Embryonic facial prominence (tissue), 1 donor: ENCODE measurements at regions not wholly inside any gene's neighbourhood (a gene's known extent, or its start where the extent isn't known, plus 50 kb on each side); places are given as distances from the start of the nearest gene placed in this dataset.
"Not testable (repeated sequence)": the region's sequence is repeated elsewhere in the genome, so short reads cannot be mapped to it uniquely, and the experiment has no call there.

ENCODE experiments used
- DNase-seq: peaks from one replicate; pipeline ENCODE4 v3.0.0-alpha.2; 2016; ENCODE audit errors: extremely low spot score

DNA sequence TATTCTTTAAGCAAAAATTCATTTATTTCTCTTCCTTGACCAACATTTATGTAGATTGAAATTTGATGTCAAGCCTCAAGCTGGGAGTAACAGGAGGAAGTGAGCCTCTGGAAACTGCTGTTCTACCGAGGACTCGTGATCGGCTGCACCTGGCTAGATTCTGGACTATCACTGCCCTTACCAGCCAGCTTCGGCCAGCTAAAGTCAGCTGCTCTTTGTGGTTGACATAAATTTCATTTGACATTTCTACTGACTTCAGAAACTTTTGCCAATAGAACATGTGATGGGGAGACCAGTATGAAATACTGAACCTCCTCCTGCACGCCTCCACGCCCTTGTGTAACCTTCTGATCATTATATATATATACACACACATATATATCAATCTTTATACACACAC, 74.2 kb upstream of the RGPD5 start:
- DNase-seq, result no peak

DNA sequence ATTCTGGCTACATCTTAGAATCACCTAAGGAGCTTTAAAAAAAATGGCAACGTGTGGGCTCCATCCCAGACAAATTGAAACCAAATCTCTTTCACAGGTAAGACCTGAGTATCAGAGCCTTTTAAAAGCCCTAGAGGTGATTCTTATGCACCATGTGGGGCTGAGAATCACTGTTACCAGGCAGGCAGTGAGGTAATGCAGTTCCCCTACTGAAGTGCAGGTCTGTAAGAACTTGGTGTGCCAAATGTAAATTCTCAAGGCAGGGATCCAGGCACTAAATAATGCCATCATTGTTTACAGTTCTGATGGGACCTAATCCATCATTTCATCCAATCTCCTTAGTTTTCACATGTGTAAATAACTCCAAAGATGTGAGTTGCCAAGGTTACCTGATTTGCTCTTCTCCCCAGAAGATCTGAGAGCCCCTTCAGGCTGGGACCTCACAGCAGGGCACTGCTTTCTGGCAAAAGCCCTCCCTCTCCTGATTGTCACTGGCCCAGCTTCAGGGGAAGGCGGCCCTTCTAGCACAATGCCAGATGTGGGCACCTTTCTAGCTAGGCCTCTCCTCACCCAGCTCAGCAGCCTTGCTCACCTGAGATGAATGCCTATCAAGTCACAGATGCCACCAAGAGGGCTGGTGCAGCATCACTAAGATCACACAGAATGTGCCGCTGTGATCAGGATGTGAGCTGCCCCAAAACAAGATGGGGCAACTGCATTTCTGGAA, 73.6 kb upstream of the RGPD5 start:
- DNase-seq, result no peak

DNA sequence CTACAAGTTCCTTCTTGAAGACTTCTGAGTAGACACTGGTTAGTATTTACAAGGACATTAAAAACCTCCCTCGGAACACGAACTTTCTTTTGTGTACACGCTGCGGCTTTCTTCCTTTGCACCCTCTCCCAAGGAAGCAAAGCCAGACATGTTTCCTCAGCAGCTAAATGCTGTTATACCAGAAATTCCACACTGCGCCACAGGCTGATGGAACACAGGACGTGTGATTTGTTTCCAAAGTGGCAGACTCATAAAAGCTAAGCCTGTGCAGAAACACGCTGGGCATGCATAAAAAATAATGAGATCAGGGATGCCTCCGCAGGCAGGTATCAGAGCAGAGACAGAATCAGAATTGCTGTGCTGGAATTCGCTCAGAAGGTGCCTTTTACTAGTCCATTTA, 73.0 kb upstream of the RGPD5 start:
- DNase-seq, result peak; percentile 26

DNA sequence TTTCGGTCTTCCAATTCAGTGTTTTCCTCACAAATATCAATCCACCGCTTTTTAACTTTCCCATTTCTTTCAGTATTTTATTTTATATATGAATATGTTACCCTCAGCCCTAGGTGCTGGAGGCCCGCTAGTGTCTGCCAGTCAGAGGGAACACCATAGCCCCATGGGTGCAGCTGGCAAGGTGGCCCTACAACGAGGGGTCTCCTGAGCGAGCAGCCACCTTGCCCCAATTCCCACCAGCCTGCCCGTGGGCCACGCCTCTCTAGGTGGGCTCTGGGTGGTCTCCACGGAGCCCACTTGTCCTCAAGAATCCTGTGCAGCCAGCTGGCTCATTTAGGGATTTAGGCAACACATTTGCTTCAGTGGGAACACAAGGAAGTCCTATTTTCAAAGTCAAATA, 72.5 kb upstream of the RGPD5 start:
- DNase-seq, result no peak

DNA sequence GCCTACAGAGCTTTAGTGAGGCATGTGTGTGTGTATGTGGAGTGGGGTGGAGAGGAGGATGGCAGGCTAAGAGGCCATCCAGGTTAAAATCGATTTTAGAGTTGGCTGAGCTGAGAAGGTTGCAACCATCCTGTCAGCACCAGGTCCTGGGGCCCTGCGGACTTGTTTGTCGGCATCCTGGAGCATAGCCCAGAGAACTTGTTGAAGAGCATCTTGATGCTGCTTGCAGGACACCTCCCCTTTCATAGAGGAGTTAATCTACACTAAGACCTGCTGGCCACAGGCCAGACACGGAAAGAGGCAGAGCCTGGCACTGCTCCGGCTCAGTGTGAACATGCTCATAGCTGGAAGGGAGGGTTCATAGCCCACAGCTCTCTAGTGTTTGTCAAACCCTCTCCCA, 72.1 kb upstream of the RGPD5 start:
- DNase-seq, result no peak

DNA sequence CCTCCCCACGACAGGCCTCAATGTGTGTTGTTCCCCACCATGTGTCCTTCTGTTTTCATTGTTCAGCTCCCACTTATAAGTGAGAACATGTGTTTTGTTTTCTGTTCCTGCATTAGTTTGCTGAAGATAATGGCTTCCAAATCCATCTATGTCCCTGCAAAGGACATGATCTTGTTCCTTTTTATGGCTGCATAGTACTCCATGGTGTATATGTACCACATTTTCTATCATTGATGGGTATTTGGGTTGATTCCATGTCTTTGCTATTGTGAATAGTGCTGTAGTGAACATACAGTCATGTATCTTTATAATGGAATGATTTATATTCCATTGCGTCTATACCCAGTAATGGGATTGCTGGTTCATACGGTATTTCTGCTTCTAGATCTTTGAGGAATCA, 71.5 kb upstream of the RGPD5 start:
- not testable (repeated sequence) for DNase-seq

DNA sequence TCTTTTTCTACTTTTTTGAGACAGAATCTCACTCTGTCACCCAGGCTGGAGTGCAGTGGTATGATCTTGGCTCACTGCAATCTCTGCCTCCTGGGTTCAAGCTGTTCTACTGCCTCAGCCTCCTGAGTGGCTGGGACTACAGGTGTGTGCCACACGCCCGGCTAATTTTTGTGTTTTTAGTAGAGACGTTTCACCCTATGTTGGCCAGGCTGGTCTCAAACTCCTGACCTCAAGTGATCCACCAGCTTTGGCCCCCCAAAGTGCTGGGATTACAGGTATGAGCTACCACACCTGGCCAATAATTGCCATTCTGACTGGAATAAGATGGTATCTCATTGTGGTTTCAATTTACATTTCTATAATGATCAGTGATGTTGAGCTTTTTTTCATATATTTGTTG, 71.0 kb upstream of the RGPD5 start:
- DNase-seq, result not testable (repeated sequence)

DNA sequence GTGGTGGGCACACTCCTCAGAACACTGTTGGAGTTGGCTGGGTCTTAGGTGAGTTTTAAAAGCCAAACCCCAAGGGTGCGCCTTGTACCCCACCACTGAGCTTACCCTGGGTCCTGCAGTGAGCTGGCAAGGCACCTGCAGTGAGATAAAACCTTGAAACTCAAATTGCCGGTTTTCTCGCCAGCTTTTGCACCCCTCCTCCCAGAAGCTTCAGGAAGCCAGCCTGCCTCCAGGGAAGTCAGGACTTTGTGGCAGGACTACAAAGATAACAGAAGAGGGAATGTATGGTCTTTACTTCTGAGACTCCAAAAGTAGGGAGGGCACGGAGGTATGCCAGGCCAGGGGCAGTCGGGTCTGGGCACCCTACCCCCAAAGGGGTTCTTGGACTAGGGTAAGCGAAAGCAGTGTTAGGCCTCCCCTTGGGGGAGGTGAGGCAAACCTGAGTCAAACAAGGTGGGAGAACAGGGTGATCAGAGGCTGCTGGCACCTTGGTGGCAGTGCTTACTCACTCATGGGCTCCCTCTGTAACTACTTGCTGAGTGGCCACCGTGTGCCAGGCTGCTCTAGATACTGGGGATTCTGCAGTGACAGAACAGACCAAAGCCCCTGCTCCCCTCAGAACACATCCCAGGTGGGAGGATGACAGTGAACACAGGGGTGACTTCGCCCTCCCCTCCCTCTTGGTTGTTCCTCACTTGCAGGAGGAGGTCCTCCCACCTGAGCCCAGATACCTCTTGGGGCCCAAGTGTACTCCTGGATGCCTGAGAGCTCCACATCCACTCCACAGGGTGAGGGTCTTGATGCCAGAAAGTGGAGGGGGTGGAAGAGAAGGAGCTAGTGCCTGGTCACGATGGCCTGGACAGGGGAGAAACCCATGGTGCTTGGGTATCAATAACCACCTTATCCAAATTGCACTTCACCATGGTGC, 69.3 kb upstream of the RGPD5 start:
- no peak for DNase-seq

DNA sequence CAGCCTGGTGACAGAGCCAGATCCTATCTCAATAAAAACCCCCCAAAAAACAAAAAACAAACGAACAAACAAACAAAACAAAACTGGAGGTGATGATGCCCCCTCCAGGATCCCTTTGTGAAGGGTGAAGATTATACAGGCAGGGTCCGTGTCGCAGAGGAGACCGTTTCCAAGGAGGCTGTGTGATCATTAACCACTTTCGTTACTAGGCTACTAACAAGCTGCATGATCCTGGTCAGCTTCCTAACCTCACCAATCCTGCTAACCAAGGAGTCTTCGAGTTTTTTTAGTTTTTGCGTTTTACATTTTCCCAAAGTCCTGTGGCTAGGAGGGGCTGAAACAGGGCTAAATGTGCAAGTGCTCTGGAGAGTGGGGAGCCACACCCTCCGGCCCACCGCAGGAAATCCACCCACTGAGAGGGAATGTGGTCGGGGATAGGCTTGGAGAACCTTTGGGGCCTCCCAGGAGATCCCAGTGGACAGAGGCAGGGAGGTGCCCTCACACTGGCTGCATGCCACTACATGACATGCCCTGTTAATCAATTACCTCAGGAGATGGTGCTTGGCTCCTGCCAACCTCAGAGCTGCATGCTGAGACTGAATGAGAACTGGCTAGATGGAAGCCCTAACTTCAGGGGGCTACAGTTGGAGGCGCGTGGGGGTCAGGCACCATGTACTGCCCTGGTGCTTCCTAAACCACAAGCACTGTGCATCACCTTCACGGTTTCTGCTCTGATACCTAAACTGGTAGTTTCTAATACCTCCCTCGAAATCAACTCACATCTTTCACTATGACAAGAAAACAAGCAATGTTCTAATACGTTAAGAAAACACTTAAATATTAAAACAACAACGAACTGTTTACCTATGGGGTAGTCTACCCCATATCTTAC, 67.5 kb upstream of the RGPD5 start:
- DNase-seq, result no peak

DNA sequence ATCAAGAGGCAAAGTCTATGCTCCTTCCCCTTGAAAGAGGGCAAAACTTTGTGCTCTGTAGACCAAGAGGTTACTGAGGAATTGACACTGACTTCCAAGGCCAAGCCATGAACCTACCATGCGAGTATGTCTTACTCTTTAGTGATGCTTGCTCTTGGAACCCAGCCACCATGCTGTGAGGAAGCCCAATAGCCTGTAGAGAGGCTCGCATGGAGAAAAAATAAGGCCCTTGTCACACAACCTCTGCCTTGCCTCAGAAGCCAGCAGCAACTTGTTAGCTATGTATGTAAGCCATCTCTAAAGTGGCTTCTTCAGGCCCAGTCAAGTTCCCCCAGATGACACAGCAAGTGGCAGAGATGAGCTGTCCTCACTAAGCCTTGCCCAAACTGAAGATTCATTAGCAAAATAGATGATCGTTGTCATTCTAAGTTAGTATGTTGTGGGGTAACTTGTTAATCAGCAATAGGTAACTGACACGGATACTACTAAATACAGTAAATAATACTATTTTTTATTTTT, 66.1 kb upstream of the RGPD5 start:
- no peak for DNase-seq

DNA sequence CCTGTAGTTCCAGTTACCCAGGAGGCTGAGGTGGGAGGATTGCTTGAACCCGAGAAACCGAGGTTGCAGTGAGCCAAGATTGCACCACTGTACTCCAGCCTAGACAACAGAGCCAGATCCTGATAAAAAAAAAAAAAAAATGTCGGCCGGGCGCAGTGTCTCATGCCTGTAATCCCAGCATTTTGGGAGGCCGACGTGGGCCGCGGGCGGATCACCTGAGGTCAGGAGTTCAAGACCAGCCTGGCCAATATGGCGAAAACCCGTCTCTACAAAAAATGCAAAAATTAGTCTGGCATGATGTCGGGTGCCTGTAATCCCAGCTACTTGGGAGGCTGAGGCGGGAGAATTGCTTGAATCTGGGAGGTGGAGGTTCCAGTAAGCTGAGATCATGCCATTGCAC, 60.4 kb upstream of the RGPD5 start:
- DNase-seq, result not testable (repeated sequence)

DNA sequence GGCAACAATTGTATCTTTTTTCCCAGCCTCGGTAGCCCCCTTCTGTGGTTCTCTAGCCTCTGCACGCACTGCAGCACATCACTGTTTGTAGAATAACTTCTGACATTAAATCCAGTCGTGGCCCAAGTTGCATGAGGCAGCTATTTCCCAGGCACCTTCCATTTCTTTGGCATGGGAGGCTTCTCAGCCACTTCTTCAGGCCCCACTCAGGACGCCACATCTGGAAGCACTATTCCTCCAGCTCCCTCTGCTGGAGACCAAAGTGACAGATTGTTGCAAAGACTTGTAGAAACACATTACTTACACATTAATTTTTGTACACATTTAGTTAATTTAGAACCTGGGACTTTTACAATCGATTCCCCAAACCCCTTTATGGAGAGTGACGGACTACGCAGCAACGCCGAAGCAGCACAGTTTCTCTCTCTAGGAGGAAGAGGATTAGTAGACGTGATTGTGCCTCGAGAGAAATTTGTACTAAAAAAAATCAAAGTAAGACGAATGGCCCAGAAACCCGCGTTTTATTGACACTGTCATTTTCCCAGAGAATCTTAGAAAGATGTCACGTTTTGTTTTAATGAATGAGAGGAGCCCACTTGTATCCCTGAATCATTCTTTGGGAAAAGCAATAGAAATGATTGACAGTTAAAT, 57.8 kb upstream of the RGPD5 start:
- DNase-seq, result peak; percentile 57
